ENCODE measurements at regions not wholly inside any gene's neighbourhood (a gene's known extent, or its start where the extent isn't known, plus 50 kb on each side); places are given as distances from the start of the nearest gene placed in this dataset.

DNA sequence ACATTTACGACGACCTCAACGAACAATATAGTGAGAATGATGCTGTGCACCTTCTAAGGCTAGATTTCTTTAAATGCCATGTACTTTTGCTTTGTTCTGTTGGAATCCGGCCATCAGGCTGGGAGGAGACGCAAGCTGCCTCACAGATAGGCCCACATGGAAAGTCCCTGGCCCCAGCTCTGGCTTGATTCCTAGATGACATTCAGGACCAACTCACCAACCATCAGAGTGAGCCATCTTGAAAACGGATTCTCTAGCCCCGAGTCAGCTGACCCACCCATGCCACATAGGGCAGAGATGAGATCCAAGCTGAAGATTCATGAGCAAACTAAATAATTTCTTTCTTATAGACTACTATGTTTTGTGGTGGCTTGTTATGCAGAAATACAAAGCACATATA is 164.4 kb downstream of the ZNF281 start (continued):
- TF ChIP-seq CHD7 (IDR thresholded peaks at IDR 0.05; ENCODE audit: insufficient replicate concordance, low read length) (no peak), CBX8 (IDR thresholded peaks at IDR 0.05; ENCODE audit: borderline replicate concordance, low read depth, low read length) (no peak), EP300 (IDR thresholded peaks at IDR 0.05; ENCODE audit: borderline replicate concordance in 1 of 2, low read depth in 2 of 2, low read length in 2 of 2) (no peak), GTF2F1 (IDR thresholded peaks at IDR 0.05; ENCODE audit: borderline replicate concordance, low read depth, low read length) (no peak), NANOG (IDR thresholded peaks at IDR 0.05; ENCODE audit: insufficient read depth, low read depth, low read length, poor library complexity, severe bottlenecking) (no peak)

All from H1 (cell line).